ENCODE measurements at regions not wholly inside any gene's neighbourhood (a gene's known extent, or its start where the extent isn't known, plus 50 kb on each side); places are given as distances from the start of the nearest gene placed in this dataset.
"Not testable (repeated sequence)": the region's sequence is repeated elsewhere in the genome, so short reads cannot be mapped to it uniquely, and the experiment has no call there.

DNA sequence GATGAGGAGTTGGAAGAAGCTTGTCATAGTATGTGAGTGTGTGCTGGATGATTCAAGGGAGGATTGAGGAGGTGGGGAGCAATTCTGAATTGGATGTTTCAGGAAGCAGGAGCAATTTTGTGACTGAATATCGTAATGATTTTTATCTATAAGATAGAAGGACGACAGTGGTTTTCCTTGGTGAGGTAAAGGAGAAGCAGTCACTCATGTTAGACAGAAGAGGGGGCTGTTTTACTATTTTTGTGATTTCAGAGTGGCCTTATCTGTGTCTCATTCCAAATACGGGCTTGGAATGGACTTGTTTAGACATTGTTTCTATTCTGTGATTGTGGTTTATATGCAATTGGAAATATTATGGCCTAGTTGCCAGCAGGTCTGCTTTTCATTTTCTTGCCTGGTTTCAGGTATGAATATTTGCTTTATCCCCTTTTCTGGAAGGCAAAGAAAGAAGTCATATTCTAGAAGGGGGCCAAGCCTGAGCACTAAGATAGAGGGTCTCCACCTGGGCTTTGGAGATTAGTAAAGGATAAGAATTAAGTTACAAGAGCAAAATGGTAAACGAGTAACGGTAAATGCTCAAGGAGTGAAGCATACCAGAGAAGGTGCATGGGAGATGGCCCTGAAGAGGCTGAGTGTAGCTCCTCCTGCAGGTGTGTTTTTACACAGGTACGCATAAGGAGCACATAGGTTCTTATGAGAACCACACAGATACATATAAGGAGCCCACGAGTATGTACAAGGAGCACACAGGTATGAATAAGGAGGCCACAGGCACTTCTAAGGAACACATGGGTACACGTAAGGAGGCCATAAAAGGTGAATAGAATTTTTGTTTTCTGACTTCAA is 124.6 kb upstream of the KCNAB1 start:
- peak; percentile 16 for DNase-seq

DNA sequence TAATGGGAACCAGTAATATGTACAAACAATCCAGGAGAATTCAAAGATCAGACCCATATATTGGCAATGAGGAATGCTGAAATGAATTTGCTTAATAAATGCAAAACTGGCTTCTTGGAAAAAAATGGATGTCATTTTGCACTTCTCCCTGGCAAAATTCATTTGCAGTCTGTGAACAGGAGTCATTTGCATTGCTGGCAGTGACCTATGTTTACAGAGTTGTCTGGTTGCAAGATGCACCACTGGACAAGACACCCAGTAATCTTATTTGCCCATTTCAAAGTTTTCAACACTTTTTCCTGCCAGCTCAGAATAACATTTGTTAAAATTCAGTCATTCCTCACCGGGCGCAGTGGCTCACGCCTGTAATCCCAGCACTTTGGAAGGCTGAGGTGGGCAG is 123.5 kb upstream of the KCNAB1 start:
- no peak for DNase-seq

DNA sequence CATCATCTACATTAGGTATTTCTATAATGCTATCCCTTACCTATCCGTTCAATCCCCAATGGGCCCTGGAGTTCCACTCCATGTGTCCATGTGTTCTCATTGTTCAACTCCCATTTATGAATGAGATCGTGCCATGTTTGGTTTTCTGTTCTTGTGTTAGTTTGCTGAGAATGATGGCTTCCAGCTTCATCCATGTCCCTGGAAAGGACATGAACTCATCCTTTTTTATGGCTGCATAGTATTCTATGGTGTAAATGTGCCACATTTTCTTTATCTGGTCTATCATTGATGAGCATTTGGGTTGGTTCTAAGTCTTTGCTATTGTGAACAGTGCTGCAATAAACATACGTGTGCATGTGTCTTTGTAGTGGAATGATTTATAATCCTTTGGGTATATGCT is 122.2 kb upstream of the KCNAB1 start:
- not testable (repeated sequence) for DNase-seq

DNA sequence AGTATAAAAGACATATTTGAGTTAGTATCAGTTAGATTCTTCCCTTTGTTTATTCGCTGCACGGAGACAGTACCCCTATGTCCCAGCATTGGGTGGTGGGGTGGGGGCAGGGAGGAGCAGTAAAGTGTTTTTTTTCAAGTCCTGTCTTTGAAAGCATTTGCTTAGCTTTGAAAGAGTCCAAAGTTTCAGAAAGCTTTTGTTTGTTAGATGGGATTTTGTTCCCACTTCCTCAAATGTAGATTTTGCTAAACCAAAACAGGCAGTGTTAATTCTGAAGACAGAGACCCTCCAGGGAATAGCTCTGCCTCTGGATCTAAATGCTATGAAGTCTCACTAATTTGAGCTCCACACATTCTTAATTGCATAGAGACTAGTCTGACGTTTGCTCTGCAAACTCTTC is 114.6 kb upstream of the KCNAB1 start:
- DNase-seq = no peak

DNA sequence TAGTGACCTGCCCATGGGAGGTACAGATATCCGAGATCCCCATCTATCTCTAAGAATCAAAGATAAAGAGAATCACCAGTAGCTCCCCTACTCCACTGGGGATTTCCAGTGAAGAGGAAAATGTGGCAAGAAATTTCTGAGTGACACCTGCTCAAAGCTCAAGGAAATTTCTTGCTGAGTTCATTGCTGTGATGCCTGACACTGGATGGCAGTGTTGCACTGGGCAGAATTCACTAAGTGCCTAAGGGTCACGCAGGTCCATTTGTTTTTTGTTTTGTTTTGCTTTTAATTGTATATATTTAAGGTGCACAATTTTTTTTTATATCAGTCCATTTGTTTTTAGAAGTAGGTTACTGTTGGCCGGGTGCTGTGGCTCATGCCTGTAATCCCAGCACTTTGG is 109.5 kb upstream of the KCNAB1 start:
- no peak for DNase-seq

DNA sequence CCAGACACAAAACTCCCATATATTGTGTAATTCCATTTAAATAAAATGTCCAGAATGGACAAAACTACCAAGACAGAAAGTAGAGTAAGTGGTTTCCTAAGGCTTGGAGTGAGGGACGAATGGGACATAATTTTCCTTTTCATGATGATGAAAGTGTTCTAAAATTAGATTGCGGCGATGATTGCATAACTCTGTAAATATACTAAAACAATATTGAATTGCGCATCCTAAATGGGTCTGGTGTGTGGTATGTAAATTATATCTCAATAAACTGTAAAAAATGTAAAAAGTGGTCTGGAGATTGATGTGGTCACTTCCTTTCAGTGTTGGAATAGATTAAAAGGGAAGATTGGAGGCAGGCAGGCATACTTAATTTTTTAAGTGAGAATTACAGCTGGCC is 105.9 kb upstream of the KCNAB1 start:
- DNase-seq = no peak

DNA sequence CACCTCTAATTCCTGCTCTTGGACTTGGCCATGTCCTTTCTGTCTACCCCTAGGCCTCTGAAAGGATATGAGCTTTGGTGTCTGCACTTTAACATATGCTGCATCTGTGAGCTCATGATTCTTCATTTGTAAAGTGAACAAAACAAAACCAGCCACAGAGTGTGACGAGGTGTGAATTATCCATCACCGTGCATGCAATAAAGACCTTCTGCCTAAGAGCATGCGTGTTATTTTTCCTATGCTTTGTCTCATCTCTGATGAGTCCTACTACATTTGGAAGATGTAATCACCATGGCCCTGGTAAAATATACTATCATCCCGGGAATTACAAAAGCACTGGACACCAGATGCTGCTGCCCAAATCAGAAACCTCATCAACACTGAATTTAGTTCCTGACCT is 103.5 kb upstream of the KCNAB1 start:
- no peak for DNase-seq

DNA sequence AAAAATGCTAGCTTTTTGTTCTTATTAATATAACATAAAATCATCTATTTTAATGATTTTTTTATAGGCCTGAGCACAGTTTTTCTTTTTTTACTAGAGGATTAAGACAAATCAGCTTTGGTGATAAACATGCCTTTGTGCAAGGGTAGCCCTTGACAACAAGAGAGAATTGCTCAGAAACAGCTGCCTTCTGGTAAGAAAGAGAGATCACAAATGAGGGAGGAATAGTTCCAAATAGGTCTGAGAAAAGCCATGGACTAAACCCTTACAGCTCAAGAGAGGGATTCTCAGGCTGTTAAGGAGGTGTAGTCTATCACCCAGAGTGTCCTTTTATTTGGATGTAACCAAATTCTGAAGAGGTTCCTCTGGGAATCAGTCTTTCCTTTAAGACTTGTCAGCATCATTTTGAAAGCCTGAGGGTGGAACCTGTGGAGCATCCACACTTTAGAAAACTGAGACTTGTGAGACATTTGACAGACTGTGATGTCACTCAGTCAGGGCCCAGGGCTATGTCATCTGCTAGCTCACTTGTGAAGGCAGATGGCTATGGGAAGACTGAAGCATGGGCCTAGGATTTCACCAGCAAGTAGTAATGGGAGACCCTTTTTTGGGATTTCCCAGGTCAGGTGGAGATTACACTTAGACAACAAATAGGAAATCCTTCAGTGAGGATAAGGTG is 102.9 kb upstream of the KCNAB1 start:
- DNase-seq = no peak

DNA sequence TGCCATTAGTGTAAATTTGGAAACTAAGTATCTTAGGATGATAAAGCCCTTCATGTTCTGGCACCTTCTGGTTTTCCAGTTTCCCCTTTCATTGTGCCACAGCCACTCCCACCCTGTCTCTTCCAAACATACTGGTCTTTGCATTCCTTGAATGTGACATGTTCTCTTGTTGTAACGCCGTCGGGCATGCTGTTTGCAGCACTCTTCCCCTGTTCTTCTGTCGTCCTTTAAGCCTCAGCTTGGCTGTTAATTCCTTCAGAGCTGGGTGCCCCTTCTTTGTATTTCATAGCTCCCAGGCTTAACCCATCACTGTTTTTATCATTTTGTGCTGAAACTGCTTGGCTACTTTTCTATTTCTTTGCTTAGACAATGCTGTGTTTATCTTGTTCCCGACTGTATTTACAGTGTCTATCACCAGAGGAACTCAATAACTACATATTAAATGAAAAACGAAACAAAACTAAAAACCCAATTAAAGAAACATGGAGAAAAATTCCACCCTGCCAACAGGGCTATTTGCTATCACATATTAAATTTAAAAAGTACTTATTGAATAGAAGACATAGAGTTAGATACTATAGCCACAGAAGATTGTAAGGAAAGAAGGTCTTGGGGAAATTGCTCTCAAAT is 95.4 kb upstream of the KCNAB1 start:
- DNase-seq = no peak

DNA sequence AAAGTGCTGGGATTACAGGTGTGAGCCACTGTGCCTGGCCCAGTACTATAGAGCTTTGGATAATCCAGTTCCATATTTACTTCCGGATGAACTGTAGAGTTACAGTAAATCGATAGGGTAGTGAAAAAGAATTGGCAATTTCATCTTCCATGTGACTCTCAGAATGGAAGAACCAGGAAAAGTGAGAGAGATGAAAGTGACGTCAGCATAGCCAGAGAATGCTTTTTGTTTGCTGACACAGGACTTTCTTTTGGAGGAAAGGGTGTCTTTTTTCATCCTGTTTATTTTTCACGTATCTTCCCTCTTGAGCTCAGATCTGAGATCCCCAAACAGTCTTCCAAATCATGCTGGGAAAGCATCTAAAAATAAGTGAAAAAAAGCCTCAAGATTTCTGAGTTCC is 91.2 kb upstream of the KCNAB1 start:
- no peak for DNase-seq

DNA sequence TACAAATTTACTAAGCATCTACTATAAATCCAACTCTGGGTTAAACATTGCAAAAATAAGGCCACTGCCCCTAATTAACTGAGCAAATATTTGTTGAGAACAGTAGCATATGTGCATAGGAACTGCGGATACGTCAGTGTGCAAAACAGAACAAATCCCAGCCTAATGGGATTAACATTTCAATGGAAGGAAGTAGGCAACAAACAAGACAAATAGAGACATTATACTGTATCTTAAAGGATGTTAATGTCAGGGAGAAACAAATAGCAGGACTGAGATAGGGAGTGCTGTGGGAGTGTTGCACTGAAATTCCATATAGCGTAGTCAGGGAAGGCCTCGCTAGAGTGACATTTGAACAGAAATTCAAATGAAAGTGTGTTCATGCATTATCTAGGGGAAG is 89.7 kb upstream of the KCNAB1 start:
- no peak for DNase-seq

DNA sequence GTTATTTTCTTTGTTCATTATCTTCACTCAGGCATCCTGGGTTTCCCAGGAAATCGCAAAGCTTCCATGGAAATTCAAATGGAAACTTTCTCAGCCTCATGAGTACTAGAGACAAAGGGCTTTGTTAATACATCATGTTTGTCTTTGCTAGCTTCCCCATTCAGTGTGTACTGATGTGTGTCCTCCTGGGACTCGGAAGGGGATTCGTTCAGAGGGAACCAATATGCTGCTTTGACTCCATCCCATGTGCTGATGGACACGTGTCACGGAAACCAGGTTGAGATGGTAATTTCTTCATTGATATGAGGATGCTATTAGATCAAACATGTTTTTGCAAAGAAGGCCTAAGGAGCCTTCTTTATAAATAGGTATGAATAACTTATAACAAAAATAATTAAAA is 87.0 kb upstream of the KCNAB1 start:
- DNase-seq = no peak

DNA sequence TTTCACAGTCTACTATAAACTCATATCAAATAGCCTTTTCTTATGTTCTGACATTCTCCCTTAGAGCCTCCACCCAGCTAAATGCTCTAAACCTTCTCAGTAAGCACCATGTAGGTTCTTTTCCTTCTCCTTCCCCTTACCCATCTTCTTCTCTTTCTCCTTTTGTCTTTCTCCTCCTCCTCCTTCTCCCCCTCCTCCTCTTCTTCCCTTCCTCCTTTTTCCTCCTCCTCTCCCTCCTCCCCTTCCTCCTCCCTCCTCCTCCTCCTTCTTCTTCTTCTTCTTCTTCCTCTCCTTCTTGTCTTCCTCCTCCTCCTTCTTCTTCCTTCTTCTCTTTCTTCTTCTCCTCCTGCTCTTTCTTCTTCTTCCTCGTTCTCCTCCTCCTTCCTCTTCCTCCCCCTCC is 85.2 kb upstream of the KCNAB1 start:
- no peak for DNase-seq

DNA sequence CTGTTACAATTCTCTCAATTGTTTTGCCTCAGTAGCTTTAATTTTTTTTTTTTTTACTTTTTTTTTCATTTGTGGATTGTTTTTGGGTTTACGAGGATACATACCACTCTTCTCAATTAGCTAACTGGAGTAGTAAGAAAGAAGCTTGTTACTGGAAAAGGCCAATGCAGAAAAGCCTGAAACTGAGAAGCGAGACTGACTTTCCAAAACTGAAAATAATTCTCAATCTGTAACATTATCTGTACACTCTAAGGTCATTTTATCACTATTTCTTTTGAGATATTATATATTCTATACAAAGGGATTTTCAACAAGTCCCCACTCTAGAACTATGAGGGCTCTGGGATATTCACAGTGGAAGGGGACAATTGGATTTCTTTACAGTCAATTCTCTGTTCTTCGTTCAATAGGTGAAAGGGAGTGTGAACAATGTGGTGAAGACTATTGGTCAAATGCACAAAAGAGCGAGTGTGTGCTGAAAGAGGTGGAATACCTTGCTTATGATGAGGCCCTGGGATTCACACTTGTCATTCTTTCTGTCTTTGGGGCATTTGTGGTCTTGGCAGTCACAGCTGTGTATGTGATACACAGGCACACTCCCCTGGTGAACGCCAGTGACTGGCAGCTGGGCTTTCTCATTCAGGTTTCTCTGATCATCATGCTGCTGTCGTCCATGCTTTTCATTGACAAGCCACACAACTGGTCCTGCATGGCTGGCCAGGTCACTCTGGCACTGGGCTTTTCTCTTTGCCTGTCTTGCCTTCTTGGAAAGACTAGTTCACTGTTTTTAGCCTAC is 83.9 kb upstream of the KCNAB1 start:
- DNase-seq = no peak

DNA sequence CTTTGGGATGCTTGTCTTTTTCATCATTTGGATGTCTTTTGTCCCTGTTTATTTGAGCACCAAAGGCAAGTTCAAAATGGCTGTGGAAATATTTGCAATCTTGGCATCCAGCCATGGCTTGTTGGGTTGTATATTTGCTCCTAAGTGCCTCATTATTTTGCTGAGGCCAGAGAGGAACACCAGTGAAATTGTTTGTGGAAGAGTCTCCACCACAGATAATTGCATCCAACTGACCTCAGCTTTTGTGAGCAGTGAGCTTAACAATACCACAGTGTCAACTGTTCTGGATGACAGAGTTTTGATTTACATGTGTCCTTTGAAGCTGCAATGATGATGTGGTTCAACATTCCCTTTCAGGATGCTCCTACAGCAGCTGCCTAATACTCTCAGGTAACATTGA is 83.0 kb upstream of the KCNAB1 start:
- peak; percentile 86 for DNase-seq

DNA sequence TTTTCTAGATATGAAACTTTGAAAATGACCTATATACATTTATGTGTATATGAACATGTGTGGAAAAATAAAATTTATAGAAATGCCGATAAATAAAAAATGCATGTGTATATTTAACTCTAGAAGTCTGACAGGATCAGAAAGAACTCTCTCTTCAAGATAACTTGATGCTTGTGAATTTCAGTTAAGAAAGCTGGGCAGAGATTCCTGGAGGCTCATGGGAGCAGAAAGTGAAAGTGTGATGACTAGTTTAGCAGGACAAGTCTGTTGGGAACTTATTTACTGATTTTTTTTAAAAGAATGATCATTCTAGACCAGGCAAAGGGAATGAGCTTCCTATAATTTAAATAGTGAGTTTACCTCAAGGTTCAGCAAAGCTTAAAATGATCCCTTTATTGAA is 81.5 kb upstream of the KCNAB1 start:
- DNase-seq = no peak

DNA sequence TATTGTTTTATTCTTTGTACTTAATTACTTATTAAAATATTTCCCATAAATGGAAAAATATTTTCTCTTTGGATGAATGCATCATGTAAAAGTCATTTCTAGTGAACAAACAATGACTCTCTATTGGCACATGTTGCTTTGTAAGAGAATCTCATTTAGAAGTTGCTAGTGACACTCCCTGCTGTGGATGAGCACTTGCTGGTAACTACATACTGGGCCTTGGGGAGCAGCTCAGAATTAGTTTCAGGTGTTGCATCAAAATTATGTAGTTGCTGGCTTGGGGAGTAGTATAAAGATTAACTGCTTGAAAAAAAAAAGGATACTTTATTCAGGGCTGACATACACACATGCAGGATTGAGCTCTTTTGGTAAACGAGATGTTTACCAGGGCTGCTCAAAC is 80.3 kb upstream of the KCNAB1 start:
- no peak for DNase-seq

DNA sequence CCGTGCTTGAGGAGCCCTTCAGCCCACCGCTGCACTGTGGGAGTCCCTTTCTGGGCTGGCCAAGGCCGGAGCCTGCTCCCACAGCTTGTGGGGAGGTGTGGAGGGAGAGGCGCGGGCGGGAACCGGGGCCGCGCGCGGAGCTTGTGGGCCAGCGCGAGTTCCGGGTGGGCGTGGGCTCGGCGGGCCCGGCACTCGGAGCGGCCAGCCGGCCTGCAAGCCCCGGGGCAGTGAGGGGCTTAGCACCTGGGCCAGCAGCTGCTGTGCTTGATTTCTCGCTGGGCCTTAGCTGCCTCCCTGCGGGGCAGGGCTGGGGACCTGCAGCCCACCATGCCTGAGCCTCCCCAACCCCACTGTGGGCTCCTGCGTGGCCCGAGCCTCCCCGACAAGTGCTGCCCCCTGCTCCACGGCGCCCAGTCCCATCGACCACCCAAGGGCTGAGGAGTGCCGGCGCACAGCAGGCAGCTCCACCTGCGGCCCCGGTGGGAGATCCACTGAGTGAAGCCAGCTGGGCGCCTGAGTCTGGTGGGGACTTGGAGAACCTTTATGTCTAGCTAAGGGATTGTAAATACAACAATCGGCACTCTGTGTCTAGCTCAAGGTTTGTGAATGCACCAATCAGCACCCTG is 79.0 kb upstream of the KCNAB1 start:
- not testable (repeated sequence) for DNase-seq

DNA sequence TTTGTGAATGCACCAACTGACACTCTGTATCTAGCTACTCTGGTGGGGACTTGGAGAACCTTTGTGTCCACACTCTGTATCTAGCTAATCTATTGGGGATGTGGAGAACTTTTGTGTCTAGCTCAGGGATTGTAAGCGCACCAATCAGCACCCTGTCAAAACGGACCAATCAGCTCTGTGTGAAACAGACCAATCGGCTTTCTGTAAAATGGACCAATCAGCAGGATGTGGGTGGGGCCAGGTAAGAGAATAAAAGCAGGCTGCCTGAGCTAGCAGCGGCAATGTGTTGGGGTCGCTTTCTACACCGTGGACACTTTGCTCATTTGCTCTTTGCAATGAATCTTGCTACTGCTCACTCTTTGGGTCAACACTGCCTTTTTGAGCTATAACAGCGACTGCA is 78.5 kb upstream of the KCNAB1 start:
- not testable (repeated sequence) for DNase-seq

DNA sequence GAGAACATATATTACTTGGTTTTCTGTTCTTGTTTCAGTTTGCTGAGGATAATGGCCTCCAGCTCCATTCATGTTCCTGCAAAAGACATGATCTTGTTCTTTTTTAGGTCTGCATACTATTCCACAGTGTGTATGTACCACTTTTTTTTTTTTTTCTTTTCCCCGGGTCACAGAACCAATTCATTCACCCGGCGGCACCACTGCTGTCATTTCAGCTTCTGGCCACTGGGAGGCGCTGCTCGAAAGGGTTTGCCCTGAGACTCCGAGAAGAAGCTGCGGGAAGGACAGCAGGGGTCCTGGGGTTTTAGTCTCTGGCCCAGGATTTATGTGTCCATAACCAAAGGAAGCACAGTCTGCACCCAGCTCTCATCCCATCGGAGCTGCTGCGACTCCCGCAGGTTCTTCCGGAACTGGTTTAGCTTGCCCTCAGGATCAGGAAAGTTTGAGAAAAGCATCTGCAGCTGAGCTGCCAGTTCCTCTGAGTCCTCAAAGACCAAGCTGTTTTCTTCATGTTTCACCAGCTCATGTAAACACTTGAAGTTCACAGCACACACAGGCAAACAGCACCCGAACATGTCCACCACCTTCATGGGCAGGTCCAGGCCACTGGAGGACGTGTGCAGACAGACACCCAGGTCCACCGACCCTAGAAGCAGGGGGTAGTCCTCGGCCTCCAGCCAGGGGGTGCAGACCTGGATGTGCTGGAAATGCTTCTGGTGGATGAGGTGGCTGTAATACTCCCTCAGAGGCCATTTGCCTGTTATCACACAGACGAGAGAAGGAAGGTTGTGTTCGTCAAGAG is 76.3 kb upstream of the KCNAB1 start:
- DNase-seq = not testable (repeated sequence)

DNA sequence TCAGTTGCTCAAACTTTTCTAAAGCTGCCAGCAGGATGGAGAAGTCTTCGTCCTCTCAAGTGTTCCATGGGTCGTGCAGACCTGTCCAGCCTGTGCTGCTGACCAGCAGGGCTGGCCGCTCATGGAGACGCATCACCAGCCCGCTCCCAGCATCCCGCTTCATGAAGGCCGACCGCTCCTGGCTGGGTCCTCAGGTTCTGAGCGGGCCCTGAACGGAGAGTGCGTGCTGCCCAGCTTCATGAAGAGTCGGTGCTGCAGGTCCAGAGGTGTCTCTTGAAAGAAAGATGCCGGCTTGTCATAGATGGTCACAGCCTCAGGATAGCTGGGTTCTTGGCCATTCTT is 75.8 kb upstream of the KCNAB1 start:
- no peak for DNase-seq

DNA sequence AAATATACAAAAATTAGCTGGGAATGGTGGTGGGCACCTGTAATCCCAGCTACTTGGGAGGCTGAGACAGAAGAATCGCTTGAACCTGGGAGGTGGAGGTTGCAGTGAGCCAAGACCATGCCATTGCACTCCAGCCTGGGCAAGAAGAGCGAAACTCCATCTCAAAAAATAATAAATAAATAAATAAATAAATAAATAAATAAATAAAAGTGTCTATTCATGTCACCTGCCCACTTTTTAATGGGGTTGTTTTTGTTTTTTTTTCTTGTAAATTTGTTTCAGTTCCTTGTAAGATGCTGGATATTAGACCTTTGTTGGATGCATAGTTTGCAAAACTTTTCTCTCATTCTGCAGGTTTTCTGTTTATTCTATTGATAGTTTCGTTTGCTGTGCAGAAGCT is 71.9 kb upstream of the KCNAB1 start:
- not testable (repeated sequence) for DNase-seq

Data from NCI-H2029 (cell line).